HG02870 (cell line): ENCODE measurements at regions not wholly inside any gene's neighbourhood (a gene's known extent, or its start where the extent isn't known, plus 50 kb on each side); places are given as distances from the start of the nearest gene placed in this dataset.
"Not testable (repeated sequence)": the region's sequence is repeated elsewhere in the genome, so short reads cannot be mapped to it uniquely, and the experiment has no call there.

Experiments
- ATAC-seq: cut with Tn5 transposase; IDR thresholded peaks from one replicate; pipeline ENCODE4 v1.9.1; 2021; ENCODE audit warnings: mild to moderate bottlenecking, moderate library complexity; ENCODE audit not compliant: unreplicated experiment

DNA sequence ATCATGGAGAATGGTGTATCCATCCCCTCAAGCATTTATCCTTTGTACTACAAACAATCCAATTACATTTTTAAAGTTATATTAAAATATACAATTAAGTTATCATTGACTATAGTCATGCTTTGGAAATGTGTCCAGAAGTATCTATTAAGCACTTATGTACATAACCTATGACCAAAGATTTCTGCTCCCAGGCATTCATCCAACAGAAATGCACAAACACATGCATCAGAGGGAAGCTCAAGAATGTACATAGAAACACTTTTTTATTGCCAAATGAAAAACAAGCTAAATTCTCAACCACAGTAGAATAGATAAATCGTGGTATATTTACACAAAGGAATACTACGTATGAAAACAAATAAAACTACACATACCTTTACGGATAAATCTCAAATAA is 700.5 kb upstream of the ZNF608 start:
- no peak for ATAC-seq

DNA sequence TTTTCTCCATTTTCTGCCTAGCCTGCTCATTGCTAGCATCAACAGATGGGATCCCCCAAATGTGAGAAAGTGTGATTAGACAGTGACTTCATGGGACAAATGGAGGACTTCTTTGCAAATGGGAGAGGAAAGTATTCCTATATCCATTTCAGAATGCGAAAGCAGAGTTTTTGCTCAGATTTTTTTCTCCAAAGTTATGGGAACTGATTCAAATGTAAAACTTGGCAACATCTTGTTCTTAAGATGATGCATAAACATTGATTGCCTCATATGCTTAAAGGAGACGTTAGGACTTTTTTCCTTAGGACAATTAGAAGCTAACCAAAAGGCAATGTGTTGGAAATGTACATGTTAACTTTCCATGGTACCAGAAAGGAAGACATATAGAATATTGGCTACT is 704.3 kb upstream of the ZNF608 start:
- no peak for ATAC-seq

DNA sequence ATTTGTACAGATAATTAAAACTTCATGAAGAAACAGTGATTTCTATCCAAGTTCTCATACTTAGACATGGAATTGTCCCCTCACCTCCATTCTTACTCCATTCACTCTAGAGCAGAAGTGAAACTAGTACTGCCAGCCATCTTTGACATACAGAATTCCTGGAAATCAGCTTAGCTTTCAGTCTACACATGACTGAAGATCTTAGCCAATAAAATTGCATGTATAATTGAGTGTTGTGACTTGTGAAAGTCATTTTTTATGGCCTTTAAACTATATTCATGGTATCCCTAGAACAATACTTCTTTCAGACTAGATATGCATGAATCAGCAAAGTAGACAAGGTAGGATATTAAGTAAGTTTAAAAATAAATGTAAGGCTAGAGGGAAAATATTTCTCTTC is 705.2 kb upstream of the ZNF608 start:
- ATAC-seq, result no peak

DNA sequence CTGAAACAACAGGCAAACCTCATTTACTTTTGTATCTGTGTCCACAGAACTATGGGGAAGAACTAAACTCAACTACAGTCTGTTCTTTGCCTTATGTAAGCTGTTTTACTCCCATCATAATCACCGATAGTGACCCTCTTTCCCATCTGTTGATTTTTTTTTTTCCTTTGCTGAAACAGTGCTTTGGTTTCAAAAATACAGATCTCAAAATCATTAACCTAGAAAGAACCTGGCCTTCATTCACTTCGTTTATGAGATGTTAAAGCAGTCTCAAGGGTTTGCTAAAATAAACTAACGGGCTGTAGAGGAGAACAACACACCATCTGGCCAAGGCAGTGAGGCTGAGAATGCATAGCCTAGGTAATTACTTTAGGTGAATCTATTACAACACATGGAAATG is 706.6 kb upstream of the ZNF608 start:
- no peak for ATAC-seq

DNA sequence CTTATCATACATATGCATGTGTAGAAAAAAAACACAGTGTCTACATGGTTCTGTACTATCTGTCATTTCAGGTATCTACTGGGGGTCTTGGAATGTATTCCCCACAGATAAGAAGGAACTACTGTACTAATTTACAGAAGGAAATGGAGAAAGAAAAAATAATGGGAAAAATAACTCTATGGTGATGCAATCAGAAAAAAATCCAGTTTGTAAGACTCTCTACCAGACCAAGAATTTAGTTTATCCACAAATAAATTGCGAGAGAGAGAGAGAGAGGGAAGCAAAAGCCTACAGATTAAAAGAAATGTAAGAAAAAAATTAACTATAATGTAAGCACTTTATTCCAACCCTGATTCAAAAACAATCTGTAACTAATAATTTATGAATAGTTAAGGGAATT is 708.6 kb upstream of the ZNF608 start:
- no peak for ATAC-seq

DNA sequence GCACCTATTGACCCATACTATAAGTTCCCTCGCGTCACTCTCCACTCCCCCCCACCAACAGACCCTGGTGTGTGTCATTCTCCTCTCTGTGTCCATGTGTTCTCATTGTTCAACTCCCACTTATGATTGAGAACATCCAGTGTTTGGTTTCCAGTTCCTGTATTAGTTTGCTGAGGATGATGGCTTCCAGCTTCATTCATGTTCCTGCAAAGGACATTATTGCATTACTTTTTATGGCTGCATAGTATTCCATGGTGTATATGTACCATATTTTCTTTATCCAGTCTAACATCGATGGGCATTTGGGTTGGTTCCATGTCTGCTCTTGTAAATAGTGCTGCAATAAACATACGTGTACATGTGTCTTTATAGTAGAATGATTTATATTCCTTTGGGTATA is 709.6 kb upstream of the ZNF608 start:
- not testable (repeated sequence) for ATAC-seq

DNA sequence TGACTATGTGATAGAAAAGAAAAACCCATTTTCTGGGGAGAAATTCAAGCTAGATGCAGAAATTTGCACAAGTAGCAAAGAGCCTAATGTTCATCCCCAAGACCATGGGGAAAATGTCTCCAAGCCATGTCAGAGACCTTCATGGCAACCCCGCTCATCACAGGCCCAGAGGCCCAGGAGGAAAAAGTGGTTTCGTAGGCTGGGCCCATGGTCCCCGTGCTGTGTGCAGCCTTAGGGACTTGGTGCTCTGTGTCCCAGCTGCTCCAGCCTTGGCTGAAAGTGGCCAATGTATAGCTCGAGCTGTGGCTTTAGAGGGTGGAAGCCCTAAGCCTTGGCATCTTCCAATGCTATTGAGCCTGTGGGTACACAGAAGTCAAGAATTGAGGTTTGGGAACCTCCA is 711.2 kb upstream of the ZNF608 start:
- no peak for ATAC-seq

DNA sequence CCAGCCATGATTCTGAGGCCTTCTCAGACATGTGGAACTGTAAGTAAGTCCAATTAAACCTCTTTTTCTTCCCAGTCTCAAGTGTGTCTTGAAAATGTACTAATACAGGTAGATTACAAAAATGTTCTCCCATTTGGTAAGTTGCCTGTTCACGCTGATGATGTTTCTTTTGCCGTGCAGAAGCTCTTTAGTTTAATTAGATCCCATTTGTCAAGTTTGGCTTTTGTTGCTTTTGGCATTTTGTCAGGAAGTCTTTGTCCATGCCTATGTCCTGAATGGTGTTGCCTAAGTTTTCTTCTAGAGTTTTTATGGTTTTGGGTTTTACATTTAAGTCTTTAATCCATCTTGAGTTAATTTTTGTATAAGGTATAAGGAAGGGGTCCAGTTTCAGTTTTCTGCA is 712.5 kb upstream of the ZNF608 start:
- ATAC-seq, result not testable (repeated sequence)

DNA sequence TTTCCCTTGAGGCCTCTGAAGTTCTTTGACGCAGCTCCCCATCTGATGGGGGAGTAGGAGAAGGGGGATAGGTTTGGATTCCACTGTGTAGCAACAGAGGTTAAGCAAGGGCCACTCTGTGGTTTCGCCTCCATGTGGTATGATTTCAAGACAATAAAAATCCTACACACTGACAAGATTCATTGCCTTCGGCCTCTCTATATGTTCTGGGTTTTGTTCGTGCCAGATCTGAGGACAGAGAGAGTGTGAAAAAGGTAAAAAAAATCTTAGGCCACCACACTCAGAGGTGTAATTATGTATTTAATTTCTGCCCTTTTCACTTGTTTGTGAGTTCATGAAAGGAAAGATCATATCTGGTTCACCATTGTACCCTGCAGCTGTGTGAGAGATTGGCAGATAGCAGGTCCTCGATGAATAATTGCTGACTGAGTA is 715.2 kb upstream of the ZNF608 start:
- ATAC-seq, result no peak

DNA sequence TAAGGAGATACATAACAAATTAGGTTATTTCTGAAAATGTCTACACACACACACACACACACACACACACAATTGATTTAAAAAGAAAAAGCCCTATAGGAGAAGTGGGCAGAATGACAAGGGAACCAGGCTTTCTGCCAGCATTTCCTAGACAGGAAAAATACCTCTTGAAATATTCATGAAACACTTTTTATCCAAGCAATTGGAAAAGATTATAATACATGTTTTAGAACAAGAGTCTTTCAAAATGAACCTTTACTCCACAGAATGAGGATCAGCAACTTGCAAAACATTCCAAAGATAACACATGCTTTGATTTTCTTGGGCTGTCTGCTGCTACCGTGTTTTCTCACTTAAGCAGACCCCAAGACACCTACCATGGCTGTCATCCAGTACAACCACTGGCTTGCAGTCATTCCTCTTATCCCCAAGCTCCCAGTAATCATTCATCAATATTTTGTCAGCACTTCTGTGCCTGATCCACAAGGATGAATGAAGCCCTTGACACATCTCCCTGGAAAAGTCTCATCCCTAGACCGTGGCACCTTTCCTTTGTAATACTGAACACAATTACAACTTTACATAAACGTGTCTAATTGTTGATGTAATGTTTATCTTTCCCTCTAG is 717.1 kb upstream of the ZNF608 start:
- no peak for ATAC-seq

DNA sequence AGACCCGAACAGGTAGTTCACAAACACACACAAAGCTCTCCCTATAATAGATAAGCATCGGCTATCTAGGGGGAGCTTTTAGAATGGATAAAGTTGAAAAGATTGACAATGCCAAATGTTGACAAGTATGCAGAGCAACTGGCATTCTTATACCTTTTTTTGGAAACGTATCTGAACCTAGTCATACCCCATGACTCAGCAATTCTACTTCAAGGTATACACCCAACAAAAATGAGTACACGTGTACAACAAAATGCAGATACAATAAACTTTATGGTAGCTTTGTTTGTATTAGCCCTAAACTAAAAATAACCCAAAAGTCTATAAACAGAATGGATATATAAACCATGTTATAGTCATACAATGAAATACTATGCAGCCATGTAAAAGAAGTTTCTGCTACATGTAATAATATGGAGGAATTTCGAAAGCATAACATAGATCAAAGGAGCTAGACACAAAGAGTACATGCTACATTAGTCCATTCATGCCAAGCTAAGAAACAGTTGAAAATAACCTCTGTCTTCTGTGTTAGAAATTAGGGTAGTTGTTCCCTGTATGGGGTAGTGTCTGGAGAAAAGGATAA is 718.5 kb upstream of the ZNF608 start:
- no peak for ATAC-seq

DNA sequence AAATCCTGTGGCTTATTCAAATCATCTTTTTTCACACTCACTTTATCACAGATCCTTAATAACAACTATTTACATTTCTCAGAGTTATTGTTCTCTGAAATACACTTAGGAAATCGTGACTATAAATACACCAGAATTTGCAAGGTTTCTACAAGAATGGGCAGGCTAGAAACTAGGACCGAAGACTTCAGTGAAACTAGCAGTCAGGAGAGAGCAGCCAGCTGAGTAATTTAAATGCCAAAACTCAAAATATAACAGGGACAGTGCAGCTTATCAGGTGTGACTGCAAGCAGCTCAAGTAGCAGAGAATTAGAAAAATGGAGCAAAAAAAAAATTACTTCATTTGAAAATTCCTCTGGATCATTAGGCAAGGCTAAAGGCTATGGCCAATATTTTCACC is 719.3 kb upstream of the ZNF608 start:
- ATAC-seq, result no peak

DNA sequence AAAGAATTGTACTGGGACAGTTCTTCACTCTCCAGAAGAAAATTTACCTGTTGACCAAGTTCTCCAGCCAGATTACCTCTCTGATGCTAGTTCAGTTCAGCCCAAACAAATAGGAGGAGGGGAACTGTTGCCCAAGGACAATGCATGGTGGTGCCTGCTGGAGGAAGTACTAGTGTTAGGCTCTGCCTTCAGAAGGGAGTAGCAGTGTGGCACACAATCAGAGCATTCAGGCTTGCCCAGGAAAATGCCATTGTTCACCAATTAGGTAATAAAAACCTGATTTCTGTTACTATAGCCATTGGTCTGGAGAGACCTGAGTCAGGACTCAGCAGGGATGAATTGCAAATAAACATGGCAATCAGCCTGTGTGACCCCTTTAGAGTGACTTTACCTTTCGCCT is 720.8 kb upstream of the ZNF608 start:
- ATAC-seq, result no peak

DNA sequence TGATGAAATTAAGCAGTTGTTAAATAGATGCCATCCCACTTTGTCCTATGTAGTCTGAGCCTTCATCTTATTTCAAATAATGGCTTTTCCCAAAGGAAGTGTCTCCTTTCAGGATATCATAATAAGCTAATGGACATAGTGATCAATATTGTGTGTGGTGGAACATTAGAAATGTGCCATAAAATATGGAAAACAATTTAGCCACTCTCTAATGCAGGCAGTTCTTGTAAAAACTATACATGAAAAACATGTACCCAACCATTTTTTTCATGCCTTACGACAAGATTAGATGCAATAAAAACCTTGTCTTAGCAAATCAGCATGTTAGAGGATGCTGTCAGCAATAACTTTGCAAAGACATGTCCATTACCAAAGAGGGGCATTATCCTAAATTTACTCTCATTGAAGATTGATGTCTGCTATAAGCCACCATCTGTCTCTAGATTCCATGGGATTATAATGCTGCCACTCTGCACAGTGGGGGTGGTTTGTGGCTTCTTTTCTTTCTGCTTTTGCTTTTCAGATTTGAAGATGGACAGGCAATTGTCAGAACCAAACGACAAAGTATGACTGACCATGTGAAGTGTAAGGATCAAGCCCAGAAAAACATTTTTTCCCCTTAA is 724.0 kb upstream of the ZNF608 start:
- no peak for ATAC-seq

DNA sequence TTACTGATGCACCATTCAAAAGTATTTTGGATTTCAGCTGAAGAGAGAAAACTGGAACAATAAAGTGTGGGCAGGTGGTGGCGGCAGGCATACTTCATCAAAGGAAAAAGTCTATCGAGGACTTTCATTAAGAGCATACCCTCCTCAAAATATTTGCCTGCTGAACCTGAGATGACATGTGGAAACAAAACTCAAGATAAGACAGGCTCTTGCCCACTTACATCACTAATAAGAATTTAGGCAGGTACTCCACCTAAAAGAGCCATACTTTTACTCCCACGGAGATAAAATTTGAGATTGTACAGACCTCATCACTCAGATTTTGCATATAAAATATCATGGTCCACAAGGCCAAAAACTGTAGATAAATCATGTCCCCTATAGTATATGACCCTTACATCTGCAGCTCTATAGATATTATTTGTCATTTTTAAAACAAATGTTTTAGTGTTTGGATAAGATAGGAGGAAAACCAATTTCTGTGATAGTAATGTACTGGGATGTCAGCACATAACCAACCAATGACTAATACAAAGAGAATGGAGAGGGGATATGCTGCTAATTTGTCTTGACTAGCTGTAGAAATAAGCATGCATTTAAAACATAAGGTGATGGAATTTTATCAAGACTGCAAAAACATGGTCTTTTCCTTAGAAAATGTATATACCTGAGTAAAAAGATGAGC is 730.6 kb upstream of the ZNF608 start:
- ATAC-seq, result no peak

DNA sequence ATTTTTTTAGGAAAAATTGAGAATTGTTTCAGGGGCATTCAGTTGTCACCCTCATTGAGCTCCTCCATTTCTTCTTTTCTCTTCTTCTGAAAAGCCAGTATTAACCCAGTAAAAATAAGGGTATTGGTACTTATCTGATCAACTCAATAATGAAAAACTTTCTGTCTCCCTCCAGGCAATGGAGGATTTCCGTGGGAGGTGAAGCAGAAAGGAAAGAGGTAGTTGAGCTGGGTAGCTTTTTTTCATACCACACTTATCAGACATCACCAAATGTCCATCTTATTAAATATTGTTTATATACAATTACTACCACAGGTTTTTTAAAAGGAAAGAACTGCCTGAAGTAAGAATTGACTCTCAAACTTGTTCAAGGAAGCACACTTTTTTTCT is 731.1 kb upstream of the ZNF608 start:
- no peak for ATAC-seq

DNA sequence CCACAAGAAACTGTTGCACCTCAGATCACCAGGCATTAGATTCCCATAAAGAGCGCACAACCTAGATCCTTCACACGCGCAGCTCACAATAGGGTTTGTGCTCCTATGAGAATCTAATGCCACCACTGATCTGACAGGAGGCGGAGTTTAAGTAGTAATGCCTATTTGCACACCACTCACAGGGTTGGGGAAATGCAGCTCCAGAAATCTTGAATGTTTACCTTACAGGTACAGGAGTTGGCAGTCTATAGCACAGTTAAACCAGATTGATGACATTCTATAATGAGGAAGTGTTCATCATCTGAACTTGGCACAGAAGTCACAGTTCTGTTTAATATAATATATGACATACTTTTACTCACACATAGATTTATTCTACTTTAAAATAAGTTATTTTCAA is 732.2 kb upstream of the ZNF608 start:
- ATAC-seq, result no peak

DNA sequence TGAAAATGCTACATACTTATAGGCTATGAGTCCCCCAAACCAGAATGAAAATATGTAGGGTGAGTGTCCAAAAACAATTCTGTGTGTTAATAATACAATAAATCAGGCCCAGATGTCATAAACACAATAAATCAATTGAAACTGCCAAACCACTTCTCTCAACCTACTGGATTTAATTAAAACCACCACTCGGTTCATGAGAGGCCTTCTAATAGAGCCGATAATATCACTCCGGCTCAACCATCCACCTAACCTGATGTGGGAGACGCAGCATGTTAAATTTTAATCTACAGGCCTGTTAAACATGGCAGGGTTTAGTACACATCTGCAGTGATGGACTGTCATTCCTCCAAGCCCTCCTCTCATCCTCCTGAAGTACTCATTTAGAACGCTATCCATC is 734.5 kb upstream of the ZNF608 start:
- no peak for ATAC-seq

DNA sequence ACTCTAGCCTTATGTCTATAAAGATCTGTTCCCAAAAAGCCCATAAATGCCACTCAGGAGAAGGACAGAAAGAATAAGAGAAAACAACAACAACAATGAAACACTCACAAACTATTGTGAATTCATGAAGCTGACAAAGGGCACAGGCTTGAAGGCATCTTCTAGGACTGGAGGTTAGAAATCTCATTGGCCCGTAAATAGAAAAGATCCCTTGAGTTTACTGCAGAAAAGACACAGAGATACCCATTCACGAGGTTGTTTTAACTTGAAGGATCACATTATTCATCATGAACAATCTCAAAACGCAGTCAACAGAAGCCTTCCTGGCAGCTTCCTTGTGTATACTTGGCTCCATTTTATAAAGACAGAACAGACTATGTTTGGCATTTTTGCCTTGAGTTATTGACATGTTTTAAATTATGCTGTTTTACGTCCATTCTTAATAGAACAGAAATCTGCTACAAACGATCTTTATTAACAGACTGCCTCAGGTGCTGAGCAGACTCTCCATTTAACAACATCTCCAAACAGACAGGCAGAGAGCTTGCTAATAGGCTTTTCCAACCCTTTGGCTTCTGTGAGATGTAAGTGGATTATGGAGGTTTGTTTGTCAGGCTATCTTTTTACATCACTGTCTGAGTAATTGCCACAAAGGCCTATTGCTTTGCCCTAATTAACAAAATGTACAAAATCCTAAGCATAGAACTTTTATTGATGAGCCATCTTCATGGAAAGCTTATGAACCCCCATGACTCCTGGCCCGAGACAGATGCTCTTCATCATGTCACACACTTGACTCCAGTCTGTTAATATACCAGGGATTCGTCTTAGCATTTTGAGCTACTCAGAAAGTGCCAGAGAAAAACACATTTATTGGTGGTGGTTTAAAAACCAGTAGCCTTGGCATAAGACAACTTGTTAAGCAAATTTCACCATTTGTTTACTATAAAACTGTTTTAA is 735.3 kb upstream of the ZNF608 start:
- ATAC-seq, result no peak

DNA sequence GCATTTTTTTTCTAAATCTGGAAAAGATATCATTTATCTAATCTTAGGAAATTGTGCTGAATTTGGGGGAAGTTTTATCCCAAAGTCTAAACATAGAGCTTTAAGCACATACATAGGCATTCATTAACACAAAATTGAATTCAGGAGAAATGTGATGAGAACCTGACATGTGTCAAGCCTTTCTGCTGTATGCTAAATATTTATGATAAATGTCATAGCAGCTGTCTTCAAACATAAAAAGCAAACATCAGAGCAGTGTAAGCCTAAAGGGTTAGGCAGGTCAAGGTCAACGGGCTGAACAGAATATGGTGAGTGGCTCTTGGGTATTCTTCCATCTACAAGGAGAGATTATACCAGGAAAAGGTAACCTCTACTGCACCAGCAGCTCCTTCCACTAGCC is 737.2 kb upstream of the ZNF608 start:
- no peak for ATAC-seq

DNA sequence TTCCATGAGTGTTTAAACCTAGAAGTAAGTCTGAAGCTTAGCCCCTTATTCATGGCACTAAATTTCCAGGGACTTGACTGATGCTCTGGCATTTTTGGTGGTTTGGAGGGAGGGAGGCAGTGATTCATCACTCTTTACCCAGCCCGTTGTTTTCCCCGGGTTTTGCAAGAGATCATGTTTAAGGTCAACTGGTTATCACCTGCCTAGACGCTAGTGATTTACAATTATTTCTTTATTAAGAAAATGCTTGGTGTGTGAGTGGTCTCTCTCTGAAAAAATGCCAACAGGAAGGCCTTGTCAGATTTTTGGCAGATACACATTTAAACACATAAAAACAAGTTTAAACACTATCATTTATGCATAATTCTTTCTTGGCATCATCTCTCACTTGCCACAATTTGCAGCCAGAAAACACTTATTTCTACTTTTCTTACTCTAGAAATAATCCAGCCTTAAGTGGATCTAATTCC is 737.9 kb upstream of the ZNF608 start:
- ATAC-seq, result no peak
